PC-9 (cell line): ENCODE measurements at regions not wholly inside any gene's neighbourhood (a gene's known extent, or its start where the extent isn't known, plus 50 kb on each side); places are given as distances from the start of the nearest gene placed in this dataset.

Experiments used
- BruUV-seq: library from RNA; stranded (reverse); fragments of 400-500 nt; replicated peaks from 2 replicates; lab custom pipeline; 2021; lab: Mats Ljungman, UMichigan
- CTCF ChIA-PET: fragments of 300-600 bp; sonication (Branson Sonifier 250); formaldehyde crosslinking; loops from one replicate; lab custom pipeline; 2022; ENCODE audit warnings: antibody characterized with exemption; lab: Charles Lee
- POLR2A ChIA-PET: fragments of 300-600 bp; sonication (Branson Sonifier 250); formaldehyde crosslinking; loops from one replicate; lab custom pipeline; 2022; ENCODE audit warnings: antibody characterized with exemption; ENCODE audit not compliant: unreplicated experiment; lab: Charles Lee
- DNase-seq, 2 experiments: peaks; one replicate each; pipeline versions ENCODE4 v3.0.0 to v3.0.0-alpha.2; 2015 to 2022; ENCODE audit warnings: mixed read lengths in 1 of 2
- H2AFZ ChIP-seq: fragments of 200-600 bp; sonication (generic); 2 replicates; pipeline ENCODE4 v1.8.1; 2017; ENCODE audit warnings: antibody characterized with exemption
- H3F3A ChIP-seq: fragments of 200-600 bp; sonication (generic); 2 replicates; pipeline ENCODE4 v1.8.1; 2017; ENCODE audit warnings: antibody characterized with exemption, mild to moderate bottlenecking, low read depth; ENCODE audit not compliant: insufficient read depth
- H3K27ac ChIP-seq: fragments of 200-600 bp; sonication (generic); 2 replicates; pipeline ENCODE4 v1.6.1; 2016; ENCODE audit warnings: mixed run types
- H3K27me3 ChIP-seq: fragments of 200-600 bp; sonication (generic); 2 replicates; pipeline ENCODE4 v1.6.1; 2016; ENCODE audit warnings: low read depth, mixed run types; ENCODE audit not compliant: insufficient read depth
- H3K36me3 ChIP-seq: fragments of 200-600 bp; sonication (generic); 2 replicates; pipeline ENCODE4 v1.6.1; 2016; ENCODE audit warnings: low read depth, mixed run types
- H3K4me1 ChIP-seq: fragments of 200-600 bp; sonication (generic); replicated peaks from 2 replicates; pipeline ENCODE4 v1.6.1; 2016; ENCODE audit warnings: mixed run types; ENCODE audit not compliant: insufficient read depth
- H3K4me2 ChIP-seq: fragments of 200-600 bp; sonication (generic); 2 replicates; pipeline ENCODE4 v1.6.1; 2017; ENCODE audit warnings: mixed run types
- H3K4me3 ChIP-seq: fragments of 200-600 bp; sonication (generic); 2 replicates; pipeline ENCODE4 v1.6.1; 2016; ENCODE audit warnings: mixed run types
- H3K79me2 ChIP-seq: fragments of 200-600 bp; sonication (generic); 2 replicates; pipeline ENCODE4 v1.6.1; 2017; ENCODE audit warnings: low read depth, mixed run types
- H3K9me2 ChIP-seq: fragments of 200-600 bp; sonication (generic); 2 replicates; pipeline ENCODE4 v1.8.1; 2017; ENCODE audit warnings: mild to moderate bottlenecking; ENCODE audit not compliant: insufficient read depth
- H3K9me3 ChIP-seq: fragments of 200-600 bp; sonication (generic); 2 replicates; pipeline ENCODE4 v1.8.1; 2016; ENCODE audit warnings: low read depth; ENCODE audit not compliant: insufficient read depth
- H4K20me1 ChIP-seq: fragments of 200-600 bp; sonication (generic); 2 replicates; pipeline ENCODE4 v1.8.1; 2017; ENCODE audit not compliant: insufficient read depth
- CTCF ChIP-seq: fragments of 200-600 bp; sonication (generic); conservative IDR thresholded peaks from 2 replicates; pipeline ENCODE4 v1.6.1; 2017; ENCODE audit warnings: mixed run types, antibody characterized with exemption, mild to moderate bottlenecking, moderate library complexity
- EZH2 ChIP-seq: fragments of 200-600 bp; sonication (generic); IDR thresholded peaks from 2 replicates; pipeline ENCODE4 v1.8.0; 2017; ENCODE audit warnings: antibody characterized with exemption, low read depth
- intact Hi-C: fragments of 100-400 bp; cut with micrococcal nuclease; formaldehyde crosslinking; loops from one replicate; pipeline ENCODE4 v1.10.0; 2022; ENCODE audit not compliant: unreplicated experiment

DNA sequence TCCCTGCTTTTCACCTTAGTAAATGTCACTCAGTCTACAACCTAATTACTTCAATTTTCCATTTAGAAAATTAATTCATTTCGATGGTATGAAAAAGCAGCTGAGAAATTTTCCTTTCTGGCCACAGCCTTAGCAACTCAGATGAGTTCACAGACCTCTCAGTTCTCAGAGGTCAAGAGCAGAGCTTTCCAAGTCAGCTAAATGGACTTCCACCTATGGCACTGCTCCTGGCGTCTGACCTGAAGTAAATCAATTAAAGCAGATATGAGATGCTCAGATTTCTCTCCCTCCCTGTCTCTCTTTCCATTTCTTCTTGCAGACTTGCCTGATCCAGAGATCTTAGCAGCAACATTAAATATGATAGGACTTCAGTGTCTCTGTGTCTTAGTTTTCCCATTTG lies 412.6 kb downstream of the QKI start:
- H3K79me2 ChIP-seq = no peaks in the 10 kb centered on the region
- no peak overlapping the region for H3K4me3 ChIP-seq
- intact Hi-C loops = no loop called here
- no peaks in the 10 kb centered on the region for H3K9me2 ChIP-seq
- H3K4me1 ChIP-seq = no peaks in the 10 kb centered on the region
- CTCF ChIA-PET = no interaction called here
- BruUV-seq = no TSS peak
- peaks cover 94% of the 10 kb centered on the region for H3K27me3 ChIP-seq
- H3K9me3 ChIP-seq = no peaks in the 10 kb centered on the region
- TF ChIP-seq CTCF = no peak
- no peak for TF ChIP-seq EZH2
- H2AFZ ChIP-seq = no peak overlapping the region
- POLR2A ChIA-PET = no interaction called here
- DNase-seq = no peak
- H3K4me2 ChIP-seq = no peak overlapping the region
- H4K20me1 ChIP-seq = no peaks in the 10 kb centered on the region; the same call in 1 of the 2 replicates
- no peak overlapping the region for H3K27ac ChIP-seq
- no peaks in the 10 kb centered on the region for H3F3A ChIP-seq
- H3K36me3 ChIP-seq = no peaks in the 10 kb centered on the region

GRCh38 chr6:163826629-163827028 lies 412.1 kb downstream of the QKI start:
- Histone ChIP-seq H3K27ac (no peak overlapping the region), H3K4me3 (no peak overlapping the region), H3K4me1 (no peaks in the 10 kb centered on the region), H3K27me3 (peaks cover 94% of the 10 kb centered on the region), H2AFZ (no peak overlapping the region), H3F3A (no peaks in the 10 kb centered on the region), H3K79me2 (no peaks in the 10 kb centered on the region), H4K20me1 (no peaks in the 10 kb centered on the region; the same call in 1 of the 2 replicates), H3K36me3 (no peaks in the 10 kb centered on the region), H3K9me2 (no peaks in the 10 kb centered on the region), H3K4me2 (no peak overlapping the region), H3K9me3 (no peaks in the 10 kb centered on the region)
- intact Hi-C loops = no loop called here
- CTCF ChIA-PET = no interaction called here
- TF ChIP-seq EZH2 = no peak
- TF ChIP-seq CTCF = no peak
- BruUV-seq = no TSS peak
- DNase-seq = no peak
- POLR2A ChIA-PET = no interaction called here

- intact Hi-C loops = no loop called here
- no peaks in the 10 kb centered on the region for H3K4me1 ChIP-seq
- H4K20me1 ChIP-seq = no peaks in the 10 kb centered on the region; the same call in 1 of the 2 replicates
- H3K36me3 ChIP-seq = no peaks in the 10 kb centered on the region
- no peak for DNase-seq
- CTCF ChIA-PET = no interaction called here
- H3K4me2 ChIP-seq = no peak overlapping the region
- TF ChIP-seq CTCF (no peak), EZH2 (no peak)
- POLR2A ChIA-PET = no interaction called here
- H3F3A ChIP-seq = no peaks in the 10 kb centered on the region
- H3K9me2 ChIP-seq = no peaks in the 10 kb centered on the region
- no TSS peak for BruUV-seq
- H3K9me3 ChIP-seq = no peaks in the 10 kb centered on the region
- peaks cover 96% of the 10 kb centered on the region for H3K27me3 ChIP-seq
- H2AFZ ChIP-seq = no peak overlapping the region
- no peaks in the 10 kb centered on the region for H3K79me2 ChIP-seq
- no peak overlapping the region for H3K4me3 ChIP-seq
- no peak overlapping the region for H3K27ac ChIP-seq
Observed at GRCh38 chr6:163825033-163825432, 410.5 kb downstream of the QKI start.
